GM19328 (cell line): ENCODE measurements at regions not wholly inside any gene's neighbourhood (a gene's known extent, or its start where the extent isn't known, plus 50 kb on each side); places are given as distances from the start of the nearest gene placed in this dataset.

Source experiments
- ATAC-seq: cut with Tn5 transposase; IDR thresholded peaks from one replicate; pipeline ENCODE4 v1.9.1; 2021; ENCODE audit warnings: mild to moderate bottlenecking, moderate library complexity; ENCODE audit not compliant: unreplicated experiment

- no peak for ATAC-seq
Measured at GRCh38 chr6:169165561-169166300, 87.9 kb downstream of the THBS2 start.

GRCh38 chr6:169164986-169165385 lies 88.7 kb downstream of the THBS2 start:
- ATAC-seq = no peak

GRCh38 chr6:169164451-169164850 lies 89.2 kb downstream of the THBS2 start:
- ATAC-seq = no peak

- ATAC-seq = no peak
Measured at GRCh38 chr6:169163411-169163901, 90.2 kb downstream of the THBS2 start.

GRCh38 chr6:169162752-169163407 lies 90.8 kb downstream of the THBS2 start:
- no peak for ATAC-seq

- no peak for ATAC-seq
Measured at GRCh38 chr6:169162249-169162648, 91.4 kb downstream of the THBS2 start.

- no peak for ATAC-seq
Measured at GRCh38 chr6:169161572-169162167, 92.0 kb downstream of the THBS2 start.

GRCh38 chr6:169160855-169161560 lies 92.6 kb downstream of the THBS2 start:
- ATAC-seq = no peak

- no peak for ATAC-seq
Measured at GRCh38 chr6:169160091-169160854, 93.4 kb downstream of the THBS2 start.

GRCh38 chr6:169159331-169159730 lies 94.3 kb downstream of the THBS2 start:
- no peak for ATAC-seq

GRCh38 chr6:169158691-169159090 lies 95.0 kb downstream of the THBS2 start:
- no peak for ATAC-seq

GRCh38 chr6:169158174-169158573 lies 95.5 kb downstream of the THBS2 start:
- ATAC-seq = no peak

GRCh38 chr6:169157197-169158148 lies 96.2 kb downstream of the THBS2 start:
- ATAC-seq = no peak

GRCh38 chr6:169156793-169157147 lies 96.9 kb downstream of the THBS2 start:
- ATAC-seq = no peak

- no peak for ATAC-seq
Measured at GRCh38 chr6:169156108-169156792, 97.4 kb downstream of the THBS2 start.

GRCh38 chr6:169155481-169155880 lies 98.2 kb downstream of the THBS2 start:
- no peak for ATAC-seq

GRCh38 chr6:169153401-169153800 lies 100.2 kb downstream of the THBS2 start:
- no peak for ATAC-seq

- ATAC-seq = no peak
Measured at GRCh38 chr6:169146521-169146920, 107.1 kb downstream of the THBS2 start.

GRCh38 chr6:169145991-169146501 lies 107.6 kb downstream of the THBS2 start:
- ATAC-seq = no peak
